H1 (cell line): ENCODE measurements at regions not wholly inside any gene's neighbourhood (a gene's known extent, or its start where the extent isn't known, plus 50 kb on each side); places are given as distances from the start of the nearest gene placed in this dataset.

Experiments
- CTCF ChIA-PET: fragments of 300-600 bp; sonication (Branson Sonifier 250); formaldehyde crosslinking; loops from one replicate; lab custom pipeline; 2021; ENCODE audit not compliant: partially characterized antibody; lab: Charles Lee
- POLR2A ChIA-PET: fragments of 300-600 bp; sonication (Branson Sonifier 250); formaldehyde crosslinking; loops from one replicate; lab custom pipeline; 2021; ENCODE audit warnings: inconsistent platforms; ENCODE audit not compliant: partially characterized antibody; lab: Charles Lee
- DNase-seq, 2 experiments: peaks; one replicate each; pipeline versions ENCODE4 v3.0.0 to v3.0.0-alpha.2; 2010 to 2022; ENCODE audit warnings: low spot score in 2 of 2, low read depth in 1 of 2, mixed read lengths in 1 of 2
- FAIRE-seq: peaks from 2 replicates; lab custom pipeline; 2011; peaks lifted over from hg19 to GRCh38; lab: Jason Lieb, UNC
- H2AFZ ChIP-seq: 2 replicates; pipeline ENCODE4 v1.8.1; 2012; ENCODE audit warnings: low read length, inconsistent platforms
- H2AK5ac ChIP-seq: 2 replicates; pipeline ENCODE4 v1.6.1; 2013; ENCODE audit warnings: low read depth, low read length
- H2BK120ac ChIP-seq: replicated peaks from 2 replicates; pipeline ENCODE3; 2013; ENCODE audit warnings: low read depth, low read length, inconsistent platforms
- H2BK12ac ChIP-seq: 2 replicates; pipeline ENCODE4 v1.6.1; 2013; ENCODE audit warnings: low read depth, low read length
- H2BK15ac ChIP-seq: 2 replicates; pipeline ENCODE4 v1.6.1; 2013; ENCODE audit warnings: low read length
- H2BK20ac ChIP-seq: 2 replicates; pipeline ENCODE4 v1.6.1; 2013; ENCODE audit warnings: low read length
- H2BK5ac ChIP-seq: 2 replicates; pipeline ENCODE4 v1.6.1; 2013; ENCODE audit warnings: low read depth, low read length
- H3K14ac ChIP-seq: 2 replicates; pipeline ENCODE4 v1.6.1; 2013; ENCODE audit warnings: inconsistent platforms; ENCODE audit not compliant: insufficient read length
- H3K18ac ChIP-seq: 2 replicates; pipeline ENCODE4 v1.6.1; 2013; ENCODE audit warnings: low read length; ENCODE audit errors: extremely low read depth
- H3K23ac ChIP-seq: 2 replicates; pipeline ENCODE4 v1.6.1; 2013; ENCODE audit warnings: inconsistent platforms; ENCODE audit not compliant: insufficient read length
- H3K23me2 ChIP-seq: 2 replicates; pipeline ENCODE4 v1.6.1; 2013; ENCODE audit warnings: low read depth, low read length
- H3K27ac ChIP-seq: 2 replicates; pipeline ENCODE4 v1.6.1; 2011; ENCODE audit warnings: low read depth, low read length, inconsistent platforms
- H3K27me3 ChIP-seq, 4 experiments: replicated peaks in 1 of 4; 1 replicate in 1 of 4; 2 replicates in 3 of 4; pipeline versions ENCODE4 v1.6.1 to v1.8.1; 2011 to 2013; ENCODE audit warnings: low read length in 3 of 4, mild to moderate bottlenecking in 3 of 4, inconsistent platforms in 2 of 4, mixed read lengths in 2 of 4, moderate library complexity in 1 of 4; ENCODE audit not compliant: control insufficient read depth in 3 of 4, insufficient read depth in 3 of 4; ENCODE audit errors: extremely low read depth in 1 of 4
- H3K36me3 ChIP-seq, 4 experiments: 2 replicates each; pipeline versions ENCODE4 v1.6.1 to v1.8.1; 2011 to 2013; ENCODE audit warnings: mild to moderate bottlenecking in 4 of 4, low read length in 3 of 4, moderate library complexity in 2 of 4, control low read depth in 1 of 4, inconsistent platforms in 1 of 4; ENCODE audit not compliant: insufficient read depth in 4 of 4, control insufficient read depth in 2 of 4
- H3K4ac ChIP-seq: replicated peaks from 2 replicates; pipeline ENCODE3; 2013; ENCODE audit warnings: low read length, low read depth, mixed read lengths, inconsistent platforms; ENCODE audit not compliant: insufficient read length
- H3K4me1 ChIP-seq, 4 experiments: replicated peaks in 1 of 4; 1 replicate in 1 of 4; 2 replicates in 3 of 4; pipeline versions ENCODE4 v1.6.1 to v1.8.1; 2011 to 2013; ENCODE audit warnings: low read length in 3 of 4, inconsistent platforms in 2 of 4, mixed read lengths in 1 of 4; ENCODE audit not compliant: insufficient read depth in 4 of 4, control insufficient read depth in 3 of 4
- H3K4me2 ChIP-seq, 2 experiments: 2 replicates each; pipeline versions ENCODE4 v1.6.1 to v1.8.1; 2011 to 2013; ENCODE audit warnings: low read depth in 2 of 2, low read length in 2 of 2, control low read depth in 1 of 2, inconsistent platforms in 1 of 2, mild to moderate bottlenecking in 1 of 2; ENCODE audit not compliant: insufficient read depth in 1 of 2
- H3K4me3 ChIP-seq, 4 experiments: fragments of 200-600, 300-600 bp in 1 of 4; sonication (generic), shearing (Covaris generic), sonication (Bioruptor Twin) in 1 of 4; 2 replicates each; pipeline versions ENCODE4 v1.5.1 to v1.8.1; 2011 to 2016; ENCODE audit warnings: low read length in 4 of 4, low read depth in 3 of 4, control low read depth in 2 of 4, inconsistent platforms in 2 of 4, mild to moderate bottlenecking in 2 of 4, mixed read lengths in 1 of 4, moderate library complexity in 1 of 4; ENCODE audit not compliant: insufficient read depth in 2 of 4; ENCODE audit errors: extremely low read depth in 1 of 4
- H3K56ac ChIP-seq: replicated peaks from 2 replicates; pipeline ENCODE3; 2013; ENCODE audit warnings: low read depth, mild to moderate bottlenecking, mixed read lengths, low read length, inconsistent platforms; ENCODE audit not compliant: insufficient read length
- H3K79me1 ChIP-seq: 2 replicates; pipeline ENCODE4 v1.6.1; 2013; ENCODE audit warnings: low read depth, low read length, control low read depth
- H3K79me2 ChIP-seq, 2 experiments: 2 replicates each; pipeline versions ENCODE4 v1.6.1 to v1.8.1; 2012 to 2013; ENCODE audit warnings: low read length in 2 of 2, mild to moderate bottlenecking in 2 of 2, inconsistent platforms in 1 of 2; ENCODE audit not compliant: insufficient read depth in 2 of 2, control insufficient read depth in 1 of 2
- H3K9ac ChIP-seq, 4 experiments: replicated peaks in 1 of 4; 1 replicate in 1 of 4; 2 replicates in 3 of 4; pipeline versions ENCODE4 v1.6.1 to v1.8.1; 2011 to 2013; ENCODE audit warnings: low read depth in 3 of 4, low read length in 3 of 4, control low read depth in 2 of 4, mild to moderate bottlenecking in 2 of 4, moderate library complexity in 2 of 4, inconsistent platforms in 1 of 4; ENCODE audit errors: extremely low read depth in 1 of 4
- H3K9me3 ChIP-seq, 2 experiments: 2 replicates each; pipeline versions ENCODE4 v1.6.1 to v1.8.1; 2012 to 2013; ENCODE audit warnings: mild to moderate bottlenecking in 2 of 2, moderate library complexity in 2 of 2, control low read depth in 1 of 2, inconsistent platforms in 1 of 2, low read depth in 1 of 2, low read length in 1 of 2, mixed read lengths in 1 of 2; ENCODE audit not compliant: insufficient read depth in 2 of 2
- H4K20me1 ChIP-seq, 2 experiments: replicated peaks in 1 of 2; 2 replicates each; pipeline versions ENCODE3 to v1.8.1; 2011 to 2013; ENCODE audit warnings: inconsistent platforms in 2 of 2, low read length in 2 of 2, mild to moderate bottlenecking in 1 of 2; ENCODE audit not compliant: insufficient read depth in 2 of 2, control insufficient read depth in 1 of 2
- H4K5ac ChIP-seq: 2 replicates; pipeline ENCODE4 v1.6.1; 2013; ENCODE audit warnings: low read length, low read depth, mixed read lengths, inconsistent platforms; ENCODE audit not compliant: insufficient read length
- H4K8ac ChIP-seq: 2 replicates; pipeline ENCODE4 v1.8.0; 2013; ENCODE audit warnings: mild to moderate bottlenecking, moderate library complexity, low read length, inconsistent platforms; ENCODE audit not compliant: insufficient read depth; ENCODE audit errors: extremely low read depth
- H4K91ac ChIP-seq: replicated peaks from 2 replicates; pipeline ENCODE3; 2013; ENCODE audit warnings: low read length, mixed read lengths, inconsistent platforms; ENCODE audit not compliant: insufficient read length
- CBX5 ChIP-seq: fragments of 300-800, 300-1000 bp; sonication (generic); IDR thresholded peaks from 2 replicates; pipeline ENCODE4 v1.7.1; 2016; ENCODE audit warnings: antibody characterized with exemption, low read length, low read depth
- EGR1 ChIP-seq: IDR thresholded peaks from 2 replicates; pipeline ENCODE4 v1.6.1; 2011; ENCODE audit warnings: low read depth, low read length, borderline replicate concordance
- EZH2 ChIP-seq: fragments of 200-600 bp; sonication (generic); IDR thresholded peaks from 2 replicates; pipeline ENCODE4 v1.7.1; 2012; ENCODE audit warnings: low read depth, mild to moderate bottlenecking, moderate library complexity, low read length, inconsistent platforms; ENCODE audit not compliant: severe bottlenecking
- JUND ChIP-seq: IDR thresholded peaks from 2 replicates; pipeline ENCODE4 v1.6.1; 2011; ENCODE audit warnings: mild to moderate bottlenecking, improper control_type of control experiment, low read length
- KDM1A ChIP-seq: fragments of 200-600, 300-600 bp; sonication (generic); IDR thresholded peaks from 2 replicates; pipeline ENCODE4 v1.7.1; 2016; ENCODE audit warnings: mild to moderate bottlenecking, low read length, borderline replicate concordance
- KDM5A ChIP-seq: fragments of 200-600 bp; IDR thresholded peaks from 2 replicates; pipeline ENCODE4 v1.7.1; 2012; ENCODE audit warnings: mild to moderate bottlenecking, low read length, inconsistent platforms, mixed read lengths
- MAFK ChIP-seq: IDR thresholded peaks from 2 replicates; pipeline ENCODE4 v1.6.1; 2012; ENCODE audit warnings: low read depth, mild to moderate bottlenecking, improper control_type of control experiment, low read length
- POLR2A ChIP-seq, 2 experiments: IDR thresholded peaks; 1 replicate in 1 of 2; 2 replicates in 1 of 2; pipeline ENCODE4 v1.6.1; 2011; ENCODE audit warnings: low read depth in 2 of 2, low read length in 2 of 2, mild to moderate bottlenecking in 2 of 2; ENCODE audit errors: control extremely low read depth in 1 of 2
- RXRA ChIP-seq: IDR thresholded peaks from 2 replicates; pipeline ENCODE4 v1.6.1; 2011; ENCODE audit warnings: low read depth, mild to moderate bottlenecking, low read length, moderate library complexity; ENCODE audit not compliant: insufficient read depth
- SIN3A ChIP-seq, 2 experiments: IDR thresholded peaks in 1 of 2; conservative IDR thresholded peaks in 1 of 2; 2 replicates each; pipeline ENCODE4 v1.6.1; 2011 to 2012; ENCODE audit warnings: low read length in 2 of 2, improper control_type of control experiment in 1 of 2, low read depth in 1 of 2, mild to moderate bottlenecking in 1 of 2
- TAF1 ChIP-seq: IDR thresholded peaks from 2 replicates; pipeline ENCODE4 v1.6.1; 2011; ENCODE audit warnings: mild to moderate bottlenecking, low read depth, low read length
- YY1 ChIP-seq: IDR thresholded peaks from 2 replicates; pipeline ENCODE4 v1.6.1; 2011; ENCODE audit warnings: low read depth, mild to moderate bottlenecking, low read length
- WGBS, 2 experiments: shearing (Covaris generic) in 1 of 2; methylation state at CpG; one replicate each; pipeline versions ENCODE4 v1.1.6 to v1.1.7; 2013 to 2015; ENCODE audit warnings: low lambda C conversion rate in 2 of 2, mixed read lengths in 2 of 2, inconsistent platforms in 1 of 2, low coverage in 1 of 2, missing lambda C conversion rate in 1 of 2; ENCODE audit not compliant: insufficient replicate concordance in 2 of 2, insufficient coverage in 1 of 2, insufficient read length in 1 of 2; ENCODE audit errors: extremely low coverage in 1 of 2, missing lambda C conversion rate in 1 of 2; 5-methylcytosine and 5-hydroxymethylcytosine counted together
- TF ChIP-seq, protein P1 (sequence below): IDR thresholded peaks from 2 replicates; pipeline ENCODE4 v1.6.1; 2012; ENCODE audit warnings: low read length, inconsistent platforms

DNA sequence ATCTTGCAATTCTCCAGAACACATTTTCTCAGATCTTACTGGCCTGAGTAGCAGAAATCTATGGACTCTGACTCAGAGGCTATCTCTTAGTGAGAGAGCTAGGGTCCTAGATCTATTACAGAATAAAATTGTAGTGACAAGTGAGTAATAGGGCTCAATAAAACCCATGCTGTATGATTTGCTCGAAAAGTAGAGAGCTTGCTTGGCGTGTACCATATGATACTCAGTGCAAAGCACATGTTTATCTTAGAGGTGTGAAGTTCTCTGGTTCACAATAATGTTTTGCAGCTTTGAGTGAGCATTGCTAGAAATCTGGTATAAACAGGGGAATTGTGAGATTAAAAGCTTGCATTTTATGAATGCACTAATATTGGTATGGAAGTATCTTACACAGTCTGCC, 87.8 kb upstream of the PRSS16 start:
- H3K4me3 ChIP-seq = no peak overlapping the region
- H3K4me2 ChIP-seq = no peak overlapping the region
- no peak overlapping the region for H3K56ac ChIP-seq
- no peak overlapping the region for H2AFZ ChIP-seq
- H3K27me3 ChIP-seq = no peaks in the 10 kb centered on the region
- H4K5ac ChIP-seq = no peak overlapping the region
- H2BK12ac ChIP-seq = no peak overlapping the region
- H2BK5ac ChIP-seq = no peak overlapping the region
- no peaks in the 10 kb centered on the region for H3K36me3 ChIP-seq
- CTCF ChIA-PET = interaction anchor here (0.7 to 2.0 kb wide), 7 partner anchors 8 to 595 kb away, joined by 3 to 6 read pairs (median 4); no protein-coding TSS in a partner anchor
- H3K23ac ChIP-seq = no peak overlapping the region
- no peak overlapping the region for H3K9ac ChIP-seq
- H2BK20ac ChIP-seq = no peak overlapping the region
- no peak overlapping the region for H2BK120ac ChIP-seq
- no peak overlapping the region for H3K27ac ChIP-seq
- no peak for TF ChIP-seq SIN3A (conservative IDR thresholded peaks at IDR 0.05 in 1 of 2, IDR thresholded peaks at IDR 0.05 in 1 of 2; ENCODE audit: low read depth in 1 of 2, low read length in 2 of 2)
- no peak for TF ChIP-seq KDM5A
- TF ChIP-seq MAFK = no peak
- no peak for TF ChIP-seq JUND
- TF ChIP-seq RXRA = no peak
- TF ChIP-seq KDM1A = no peak
- TF ChIP-seq, protein P1, sequence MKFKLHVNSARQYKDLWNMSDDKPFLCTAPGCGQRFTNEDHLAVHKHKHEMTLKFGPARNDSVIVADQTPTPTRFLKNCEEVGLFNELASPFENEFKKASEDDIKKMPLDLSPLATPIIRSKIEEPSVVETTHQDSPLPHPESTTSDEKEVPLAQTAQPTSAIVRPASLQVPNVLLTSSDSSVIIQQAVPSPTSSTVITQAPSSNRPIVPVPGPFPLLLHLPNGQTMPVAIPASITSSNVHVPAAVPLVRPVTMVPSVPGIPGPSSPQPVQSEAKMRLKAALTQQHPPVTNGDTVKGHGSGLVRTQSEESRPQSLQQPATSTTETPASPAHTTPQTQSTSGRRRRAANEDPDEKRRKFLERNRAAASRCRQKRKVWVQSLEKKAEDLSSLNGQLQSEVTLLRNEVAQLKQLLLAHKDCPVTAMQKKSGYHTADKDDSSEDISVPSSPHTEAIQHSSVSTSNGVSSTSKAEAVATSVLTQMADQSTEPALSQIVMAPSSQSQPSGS = no peak
- TF ChIP-seq EGR1 = no peak
- TF ChIP-seq YY1 = no peak
- TF ChIP-seq CBX5 = no peak
- no peak for TF ChIP-seq EZH2
- no peak for TF ChIP-seq POLR2A (IDR thresholded peaks at IDR 0.05; ENCODE audit: control extremely low read depth in 1 of 2, low read depth in 2 of 2, low read length in 2 of 2)
- no peak for TF ChIP-seq TAF1
- peaks cover 2 to 11% (median 7%) of the 10 kb centered on the region in 4 experiments; a peak in 5 of 7 replicates for H3K4me1 ChIP-seq
- H3K18ac ChIP-seq = no peak overlapping the region
- no peak overlapping the region for H4K8ac ChIP-seq
- FAIRE-seq (no peak), DNase-seq (no peak)
- H2AK5ac ChIP-seq = no peak overlapping the region
- 94% methylated on average over 2 of the region's 2 CpGs; no CpG with 5 or more reads in 1 of the 2 experiments for WGBS, 2 experiments
- H3K9me3 ChIP-seq = no peaks in the 10 kb centered on the region
- no peaks in the 10 kb centered on the region for H3K79me2 ChIP-seq
- H4K91ac ChIP-seq = no peak overlapping the region
- POLR2A ChIA-PET = interaction anchor here (0.7 to 2.5 kb wide), 8 partner anchors 9 to 1678 kb away, joined by 3 to 20 read pairs (median 6); a partner anchor contains a TSS
- no peak overlapping the region for H3K4ac ChIP-seq
- H3K14ac ChIP-seq = no peak overlapping the region
- H2BK15ac ChIP-seq = no peak overlapping the region
- peaks cover 9% of the 10 kb centered on the region; the same call in 1 of the 2 replicates for H3K23me2 ChIP-seq
- no peaks in the 10 kb centered on the region for H3K79me1 ChIP-seq
- H4K20me1 ChIP-seq = no peaks in the 10 kb centered on the region
